Anterior cingulate cortex (tissue), 58 donors: ENCODE measurements at regions not wholly inside any gene's neighbourhood (a gene's known extent, or its start where the extent isn't known, plus 50 kb on each side); places are given as distances from the start of the nearest gene placed in this dataset.

ENCODE experiments used
- DNase-seq, 58 donors: peaks; one replicate each; lab custom pipeline; 2025; lab: John Stamatoyannopoulos, UW

GRCh38 chr11:45371251-45372115 is 85.3 kb upstream of the SYT13 start:
- DNase-seq: peak in 55 of 58 donors; percentile 19 to 87 (median 62)

- DNase-seq: peak in 1 of 58 donors; percentile 33
Observed at GRCh38 chr11:45369313-45369712, 83.2 kb upstream of the SYT13 start.

DNA sequence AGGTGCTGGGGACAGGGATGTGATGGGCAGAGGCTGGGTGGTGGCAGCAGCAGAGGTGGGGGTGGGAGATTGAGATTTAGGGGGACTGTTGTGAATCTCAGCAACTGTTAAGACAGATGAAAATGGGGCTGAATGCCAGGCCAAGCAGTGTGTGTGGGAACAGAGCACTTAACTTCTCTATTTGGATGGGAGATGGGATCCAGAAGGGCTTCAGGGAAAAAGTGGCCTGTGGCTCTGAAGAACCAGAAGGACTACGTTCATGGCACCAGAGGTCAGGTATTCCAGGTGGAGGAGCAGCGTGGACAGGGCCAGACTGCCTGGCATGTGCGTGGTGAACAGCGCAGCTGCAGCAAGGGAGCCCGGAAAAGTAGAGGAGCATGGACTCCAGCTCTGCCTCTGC is 82.6 kb upstream of the SYT13 start:
- DNase-seq: no peak

DNA sequence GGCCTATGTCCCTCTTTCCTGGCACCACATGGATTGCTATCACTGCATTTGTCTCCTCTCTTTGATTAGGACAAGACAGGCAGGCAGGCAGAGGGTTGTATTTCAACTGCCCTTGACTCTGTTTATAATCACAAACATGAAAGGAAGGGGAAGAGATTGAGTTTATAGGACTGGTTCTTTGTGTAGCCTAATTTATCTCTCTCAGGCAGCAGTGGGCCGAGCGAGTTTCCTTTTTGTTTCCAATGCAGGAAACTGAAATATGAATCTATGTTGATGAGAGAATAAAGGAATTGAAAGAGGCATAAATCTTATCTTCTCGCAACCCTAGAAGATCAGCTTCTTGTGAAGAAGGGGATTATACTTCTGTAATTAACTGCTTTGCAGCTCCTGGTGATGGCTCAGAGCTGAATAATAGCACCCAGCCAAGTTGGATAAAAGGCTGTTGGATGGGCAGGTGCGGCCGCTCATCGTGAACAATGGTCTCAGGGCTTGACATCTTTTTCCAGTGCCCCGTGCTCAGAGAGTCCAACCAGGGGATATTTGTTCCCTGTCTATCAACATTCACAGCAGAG is 80.6 kb upstream of the SYT13 start:
- DNase-seq: no peak

- DNase-seq: peak in 33 of 58 donors; percentile 15 to 67 (median 37)
Observed at GRCh38 chr11:45365961-45366618, 79.9 kb upstream of the SYT13 start.

GRCh38 chr11:45362636-45363035 is 76.5 kb upstream of the SYT13 start:
- DNase-seq: no peak

DNA sequence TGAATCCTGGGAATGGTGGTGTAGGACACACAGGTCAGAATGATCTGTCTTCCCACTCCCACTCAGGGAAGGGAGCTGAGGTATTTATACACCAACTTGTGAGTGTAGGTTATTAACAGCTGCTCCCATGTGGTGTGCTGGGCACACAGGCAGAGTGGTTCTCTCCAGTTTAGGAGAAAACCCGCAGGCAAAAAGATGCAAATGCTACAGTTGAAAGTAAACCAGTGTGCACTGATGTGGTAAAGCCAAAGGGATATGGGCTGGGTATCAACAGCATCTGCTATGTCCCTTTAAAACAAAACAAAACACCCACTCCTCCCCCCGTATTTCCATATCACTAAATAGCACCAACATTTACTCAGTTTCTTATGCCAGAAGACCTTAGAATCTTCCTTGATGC is 75.4 kb upstream of the SYT13 start:
- no peak for DNase-seq

DNA sequence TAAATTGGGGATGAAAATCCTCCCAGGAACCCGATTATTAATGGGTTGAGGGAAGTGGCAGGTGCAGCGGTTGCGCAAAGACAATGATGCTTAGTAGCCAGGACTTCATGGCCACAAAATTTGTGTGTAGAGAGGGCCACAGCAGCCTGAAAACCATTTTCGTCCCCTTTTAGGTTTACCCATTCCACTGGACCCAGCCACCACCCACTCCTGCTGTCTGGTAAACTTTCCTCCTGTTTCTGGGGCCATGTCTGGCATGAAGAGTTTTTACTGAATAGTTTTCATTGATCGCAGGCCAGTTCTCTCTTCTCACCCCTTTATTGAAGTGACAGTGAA is 69.5 kb upstream of the SYT13 start:
- no peak for DNase-seq

DNA sequence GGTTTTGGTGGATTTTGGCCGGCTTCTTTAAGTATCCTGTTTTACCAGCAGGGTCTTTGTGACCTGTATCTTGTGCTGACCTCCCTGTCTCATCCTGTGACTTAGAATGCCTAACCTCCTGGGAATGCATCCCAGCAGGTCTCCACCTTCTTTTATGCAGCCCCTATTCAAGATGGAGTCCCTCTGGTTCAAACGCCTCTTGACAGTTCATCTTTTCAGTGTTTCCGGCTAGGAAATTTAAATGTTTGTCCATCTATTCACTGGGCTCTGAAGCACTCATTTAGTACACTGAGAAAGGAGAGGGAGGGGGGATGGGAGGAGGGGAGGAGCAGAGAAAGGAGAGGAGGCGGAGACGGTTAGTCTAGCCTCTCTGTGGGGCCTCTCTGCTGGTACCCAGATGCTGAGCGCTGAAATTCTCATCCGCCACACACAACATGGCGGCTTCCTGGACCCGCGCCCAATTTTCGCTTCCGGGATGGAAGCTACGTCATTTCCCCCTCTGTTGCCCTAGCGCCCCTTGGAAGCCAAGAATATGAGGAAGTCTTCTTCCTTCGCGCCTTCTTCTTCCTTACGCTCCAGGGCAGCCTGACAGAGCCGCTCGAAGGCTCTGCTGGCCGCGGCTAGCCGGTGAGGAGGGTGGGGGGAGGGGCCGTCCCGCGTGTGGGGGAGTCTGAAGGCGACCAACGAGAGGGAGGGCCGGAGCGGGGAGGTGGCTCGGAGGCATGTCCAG is 69.0 kb upstream of the SYT13 start:
- DNase-seq: peak; percentile 27 to 89 (median 73)

DNA sequence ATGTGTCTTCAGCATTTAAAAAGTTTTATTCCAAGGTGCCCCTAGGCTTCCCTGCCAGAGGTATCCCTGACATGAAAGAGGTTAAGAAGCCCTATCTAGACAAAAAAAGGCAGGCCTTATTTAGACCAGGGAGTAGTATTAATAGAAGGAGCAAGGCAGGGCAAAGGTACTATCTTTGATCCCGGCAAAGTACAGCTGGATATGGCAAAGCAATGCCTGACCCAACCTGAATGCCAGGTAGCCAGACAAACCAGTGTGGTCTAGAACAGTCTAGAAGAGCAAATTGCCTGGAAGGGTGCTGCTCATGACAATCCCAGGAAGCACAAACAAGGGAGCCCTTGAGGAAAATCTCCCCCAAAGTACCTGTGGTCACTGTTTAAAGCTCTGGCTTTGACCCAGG is 62.6 kb upstream of the SYT13 start:
- no peak for DNase-seq

DNA sequence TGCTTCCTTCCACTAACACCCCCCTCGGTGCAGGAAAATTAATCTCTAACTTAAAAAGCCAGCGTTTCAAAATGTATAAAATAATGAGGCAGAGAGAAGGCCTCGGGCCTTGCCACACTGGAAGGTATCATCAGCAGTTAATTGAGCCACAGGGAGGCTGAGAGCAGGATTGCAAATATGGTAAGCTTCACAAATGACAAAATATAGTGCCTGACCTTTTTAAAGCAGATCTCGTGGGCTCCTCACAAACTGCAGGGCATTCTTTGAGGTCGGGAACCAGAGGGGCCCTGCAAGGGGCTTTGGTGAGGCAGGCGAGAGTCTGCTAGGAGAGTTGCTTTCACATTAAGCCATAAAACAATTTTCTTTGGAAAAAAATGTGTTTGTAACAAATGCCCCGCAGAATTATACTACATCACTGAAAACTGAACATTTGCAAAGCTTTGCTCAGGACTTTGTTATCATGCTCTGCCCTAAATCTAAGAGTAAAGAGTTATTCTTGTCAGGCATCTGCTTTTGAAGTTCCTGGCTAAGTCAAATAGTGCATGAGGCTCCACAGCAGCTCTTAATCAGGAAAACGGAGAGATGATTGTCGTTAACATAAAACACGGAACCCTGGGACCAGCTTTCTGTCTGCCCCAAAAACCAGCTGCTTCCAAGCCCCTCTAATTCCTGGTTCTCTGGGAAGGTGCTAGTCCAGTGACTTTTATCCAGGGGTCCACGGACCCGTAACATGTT is 61.4 kb upstream of the SYT13 start:
- no peak for DNase-seq

DNA sequence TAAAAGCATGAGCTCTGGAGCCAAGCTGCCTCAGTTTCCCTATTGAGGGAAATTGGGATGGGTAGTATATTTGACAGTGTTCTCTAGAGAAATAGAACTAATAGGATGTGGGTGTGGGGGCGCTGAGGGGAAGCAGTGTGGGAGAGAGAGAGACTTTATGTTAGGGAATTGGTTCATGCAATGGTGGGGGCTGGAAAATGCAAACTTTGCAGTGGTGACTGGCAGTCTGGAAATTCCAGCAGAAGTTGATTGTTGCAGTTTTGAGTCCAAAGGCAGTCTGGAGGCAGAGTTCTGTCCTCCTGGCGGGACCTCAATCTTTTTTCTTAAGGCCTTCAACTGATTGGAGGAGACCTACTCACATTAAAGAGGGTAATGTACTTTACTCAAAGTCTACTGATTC is 59.4 kb upstream of the SYT13 start:
- DNase-seq: no peak

GRCh38 chr11:45344028-45344427 is 57.9 kb upstream of the SYT13 start:
- DNase-seq: no peak

- no peak for DNase-seq
Observed at GRCh38 chr11:45343444-45343843, 57.3 kb upstream of the SYT13 start.

- no peak for DNase-seq
Observed at GRCh38 chr11:45341372-45341771, 55.2 kb upstream of the SYT13 start.

DNA sequence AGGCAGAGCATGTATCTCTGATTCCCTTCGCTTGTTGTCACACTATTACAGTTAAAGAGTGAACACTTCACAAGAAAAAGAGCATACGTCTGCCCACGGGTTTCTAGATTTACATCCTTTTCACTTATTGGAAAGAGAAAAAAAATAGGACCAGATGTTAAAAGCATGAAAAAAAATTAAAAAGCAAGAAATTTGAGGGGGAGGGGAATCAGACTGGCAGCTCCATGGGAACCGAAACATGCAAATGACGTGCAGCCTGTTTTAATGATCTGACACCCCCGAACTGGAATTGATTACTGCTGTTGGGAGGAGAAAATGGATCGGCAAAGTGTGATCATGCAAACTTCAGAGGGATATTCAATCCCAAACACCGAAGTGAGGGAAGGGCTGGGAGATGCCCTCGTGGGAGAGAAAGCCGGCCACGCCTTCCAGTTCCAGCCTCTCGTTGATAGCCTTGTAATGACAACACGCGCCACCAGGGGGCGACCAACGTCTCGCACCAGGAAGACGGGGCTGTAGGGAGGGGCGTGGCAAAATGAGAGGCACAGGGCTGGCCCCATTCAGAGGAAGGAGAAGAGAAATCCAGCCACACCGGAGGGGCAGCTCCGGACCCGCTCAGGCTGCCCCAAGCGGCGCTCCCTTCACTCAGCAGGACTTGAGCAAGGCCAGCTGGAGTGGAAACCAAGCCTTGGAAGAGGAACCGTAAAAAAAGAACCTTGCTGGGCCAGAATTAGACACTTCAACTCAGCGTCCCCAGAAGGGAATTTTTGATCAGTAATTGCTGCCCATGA is 53.8 kb upstream of the SYT13 start:
- peak; percentile 10 to 97 (median 83) for DNase-seq

GRCh38 chr11:45337583-45338360 is 51.6 kb upstream of the SYT13 start:
- DNase-seq: no peak

DNA sequence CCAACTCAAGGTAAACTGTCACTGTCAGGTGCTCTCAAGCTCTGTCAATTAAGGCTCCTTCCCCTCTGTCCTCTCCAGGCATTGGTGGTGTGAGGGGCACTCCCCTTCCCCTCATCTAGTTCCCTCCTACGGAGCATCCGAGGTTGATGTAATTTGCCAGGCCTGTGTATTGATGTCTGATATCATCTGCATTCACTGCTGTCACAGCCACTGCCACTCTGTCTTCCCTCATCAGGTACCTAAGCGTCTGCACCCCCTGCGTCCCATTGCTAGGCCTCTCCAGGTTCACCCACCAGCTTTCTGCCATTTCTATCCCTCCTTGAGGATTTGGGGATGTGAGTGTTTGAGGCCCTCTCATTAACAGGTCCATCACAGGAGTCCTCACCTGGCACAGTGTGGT is 50.0 kb upstream of the SYT13 start:
- DNase-seq: no peak
